ENCODE measurements at regions not wholly inside any gene's neighbourhood (a gene's known extent, or its start where the extent isn't known, plus 50 kb on each side); places are given as distances from the start of the nearest gene placed in this dataset.
"Not testable (repeated sequence)": the region's sequence is repeated elsewhere in the genome, so short reads cannot be mapped to it uniquely, and the experiment has no call there.

- no peak for DNase-seq (ENCODE audit: low read depth in 1 of 2, low spot score in 2 of 2)
- Histone ChIP-seq H3K4me1 (replicated peaks) (no peaks in the 10 kb centered on the region), H3K36me3 (no peaks in the 10 kb centered on the region)
Measured at GRCh38 chr7:115825456-115826115, 205.0 kb downstream of the TFEC start.

GRCh38 chr7:115822801-115823200, 207.8 kb downstream of the TFEC start:
- Histone ChIP-seq H3K4me3 (no peak overlapping the region), H3K36me3 (no peaks in the 10 kb centered on the region), H3K4me1 (replicated peaks) (no peaks in the 10 kb centered on the region), H3K9me3 (replicated peaks) (no peaks in the 10 kb centered on the region), H3K27ac (no peak overlapping the region), H3K27me3 (replicated peaks) (no peaks in the 10 kb centered on the region)
- DNase-seq (ENCODE audit: low read depth in 1 of 2, low spot score in 2 of 2): no peak

More at GRCh38 chr7:115825456-115826115, 205.0 kb downstream of the TFEC start:
- no peak overlapping the region for H3K4me3 ChIP-seq
- no peaks in the 10 kb centered on the region for H3K27me3 ChIP-seq (replicated peaks)
- no peak overlapping the region for H3K27ac ChIP-seq
- no peaks in the 10 kb centered on the region for H3K9me3 ChIP-seq (replicated peaks)

- no peaks in the 10 kb centered on the region for H3K4me1 ChIP-seq (replicated peaks)
- no peak overlapping the region for H3K4me3 ChIP-seq
- no peak for DNase-seq (ENCODE audit: low read depth in 1 of 2, low spot score in 2 of 2)
- H3K9me3 ChIP-seq (replicated peaks): no peaks in the 10 kb centered on the region
- H3K27me3 ChIP-seq (replicated peaks): no peaks in the 10 kb centered on the region
- H3K36me3 ChIP-seq: no peaks in the 10 kb centered on the region
- H3K27ac ChIP-seq: no peak overlapping the region
Measured at GRCh38 chr7:115822380-115822779, 208.2 kb downstream of the TFEC start.

GRCh38 chr7:115816318-115816974, 214.1 kb downstream of the TFEC start:
- Histone ChIP-seq H3K4me1 (replicated peaks) (no peaks in the 10 kb centered on the region), H3K27me3 (replicated peaks) (no peaks in the 10 kb centered on the region), H3K4me3 (no peak overlapping the region), H3K27ac (no peak overlapping the region), H3K9me3 (replicated peaks) (no peaks in the 10 kb centered on the region), H3K36me3 (no peaks in the 10 kb centered on the region)
- DNase-seq (ENCODE audit: low read depth in 1 of 2, low spot score in 2 of 2): no peak

- no peak overlapping the region for H3K4me3 ChIP-seq
- no peaks in the 10 kb centered on the region for H3K9me3 ChIP-seq (replicated peaks)
- no peak for DNase-seq (ENCODE audit: low read depth in 1 of 2, low spot score in 2 of 2)
- H3K27ac ChIP-seq: no peak overlapping the region
- no peaks in the 10 kb centered on the region for H3K36me3 ChIP-seq
- no peaks in the 10 kb centered on the region for H3K4me1 ChIP-seq (replicated peaks)
- H3K27me3 ChIP-seq (replicated peaks): no peaks in the 10 kb centered on the region
Measured at GRCh38 chr7:115812794-115813193, 217.8 kb downstream of the TFEC start.

GRCh38 chr7:115805458-115805857, 225.1 kb downstream of the TFEC start:
- no peaks in the 10 kb centered on the region for H3K36me3 ChIP-seq

GRCh38 chr7:115802415-115802814, 228.1 kb downstream of the TFEC start:
- no peaks in the 10 kb centered on the region for H3K36me3 ChIP-seq
- H3K9me3 ChIP-seq (replicated peaks): no peaks in the 10 kb centered on the region
- H3K27me3 ChIP-seq (replicated peaks): no peaks in the 10 kb centered on the region
- H3K27ac ChIP-seq: no peak overlapping the region
- no peaks in the 10 kb centered on the region for H3K4me1 ChIP-seq (replicated peaks)
- H3K4me3 ChIP-seq: no peak overlapping the region
- DNase-seq (ENCODE audit: low read depth in 1 of 2, low spot score in 2 of 2): no peak

More at GRCh38 chr7:115805458-115805857, 225.1 kb downstream of the TFEC start:
- Histone ChIP-seq H3K4me1 (replicated peaks) (no peaks in the 10 kb centered on the region), H3K4me3 (no peak overlapping the region), H3K27ac (no peak overlapping the region), H3K9me3 (replicated peaks) (no peaks in the 10 kb centered on the region), H3K27me3 (replicated peaks) (no peaks in the 10 kb centered on the region)
- DNase-seq (ENCODE audit: low read depth in 1 of 2, low spot score in 2 of 2): no peak

- DNase-seq (ENCODE audit: low read depth in 1 of 2, low spot score in 2 of 2): no peak
- Histone ChIP-seq H3K36me3 (no peaks in the 10 kb centered on the region), H3K4me1 (replicated peaks) (no peaks in the 10 kb centered on the region), H3K4me3 (no peak overlapping the region), H3K9me3 (replicated peaks) (no peaks in the 10 kb centered on the region), H3K27ac (no peak overlapping the region), H3K27me3 (replicated peaks) (no peaks in the 10 kb centered on the region)
Measured at GRCh38 chr7:115799430-115799829, 231.1 kb downstream of the TFEC start.

- no peaks in the 10 kb centered on the region for H3K9me3 ChIP-seq (replicated peaks)
- no peaks in the 10 kb centered on the region for H3K27me3 ChIP-seq (replicated peaks)
- H3K4me3 ChIP-seq: no peak overlapping the region
- H3K36me3 ChIP-seq: no peaks in the 10 kb centered on the region
- no peak overlapping the region for H3K27ac ChIP-seq
- DNase-seq (ENCODE audit: low read depth in 1 of 2, low spot score in 2 of 2): no peak
- no peaks in the 10 kb centered on the region for H3K4me1 ChIP-seq (replicated peaks)
Measured at GRCh38 chr7:115793958-115794702, 236.4 kb downstream of the TFEC start.

GRCh38 chr7:115789901-115790300, 240.7 kb downstream of the TFEC start:
- H3K27ac ChIP-seq: no peak overlapping the region
- no peak for DNase-seq (ENCODE audit: low read depth in 1 of 2, low spot score in 2 of 2)
- no peaks in the 10 kb centered on the region for H3K36me3 ChIP-seq
- H3K4me1 ChIP-seq (replicated peaks): no peaks in the 10 kb centered on the region
- no peaks in the 10 kb centered on the region for H3K9me3 ChIP-seq (replicated peaks)
- no peak overlapping the region for H3K4me3 ChIP-seq
- no peaks in the 10 kb centered on the region for H3K27me3 ChIP-seq (replicated peaks)

GRCh38 chr7:115789473-115789872, 241.1 kb downstream of the TFEC start:
- not testable (repeated sequence) for H3K27ac ChIP-seq; H3K27me3 ChIP-seq (replicated peaks); H3K9me3 ChIP-seq (replicated peaks); DNase-seq (ENCODE audit: low read depth in 1 of 2, low spot score in 2 of 2); H3K4me3 ChIP-seq; H3K36me3 ChIP-seq; H3K4me1 ChIP-seq (replicated peaks)

- Histone ChIP-seq H3K27me3 (replicated peaks) (no peaks in the 10 kb centered on the region), H3K4me1 (replicated peaks) (no peaks in the 10 kb centered on the region), H3K27ac (no peak overlapping the region), H3K9me3 (replicated peaks) (no peaks in the 10 kb centered on the region), H3K36me3 (no peaks in the 10 kb centered on the region), H3K4me3 (no peak overlapping the region)
- DNase-seq (ENCODE audit: low read depth in 1 of 2, low spot score in 2 of 2): no peak
Measured at GRCh38 chr7:115782696-115783490, 247.7 kb downstream of the TFEC start.

GRCh38 chr7:115779561-115779960, 251.0 kb downstream of the TFEC start:
- no peaks in the 10 kb centered on the region for H3K27me3 ChIP-seq (replicated peaks)
- H3K36me3 ChIP-seq: no peaks in the 10 kb centered on the region
- no peaks in the 10 kb centered on the region for H3K9me3 ChIP-seq (replicated peaks)
- H3K4me3 ChIP-seq: no peak overlapping the region
- H3K27ac ChIP-seq: no peak overlapping the region
- no peak for DNase-seq (ENCODE audit: low read depth in 1 of 2, low spot score in 2 of 2)
- H3K4me1 ChIP-seq (replicated peaks): no peaks in the 10 kb centered on the region
